SK-N-SH (cell line): ENCODE measurements at regions not wholly inside any gene's neighbourhood (a gene's known extent, or its start where the extent isn't known, plus 50 kb on each side); places are given as distances from the start of the nearest gene placed in this dataset.

ENCODE experiments used
- CTCF ChIA-PET: fragments of 300-600, 350-600 bp; formaldehyde crosslinking; extraction: SDS; loops from one replicate; lab custom pipeline; 2021; lab: Yijun Ruan, JAX
- POLR2A ChIA-PET: fragments of 350-600 bp; sonication (Branson Sonifier 250); formaldehyde crosslinking; extraction: SDS; loops from one replicate; lab custom pipeline; 2020; ENCODE audit warnings: antibody characterized with exemption, inconsistent platforms; lab: Yijun Ruan, JAX
- DNase-seq: peaks from one replicate; pipeline ENCODE4 v3.0.0; 2012
- H2AFZ ChIP-seq: fragments of 200-600 bp; sonication (generic); 2 replicates; pipeline ENCODE4 v1.8.1; 2016; ENCODE audit warnings: antibody characterized with exemption, mild to moderate bottlenecking, low read depth
- H3F3A ChIP-seq: fragments of 200-600 bp; sonication (generic); replicated peaks from 2 replicates; pipeline ENCODE3; 2016; ENCODE audit warnings: antibody characterized with exemption, mild to moderate bottlenecking; ENCODE audit not compliant: insufficient read depth
- H3K27ac ChIP-seq, 2 experiments: fragments of 200-500 bp in 1 of 2; fragments of 200-600 bp in 1 of 2; sonication (Bioruptor generic) in 1 of 2; sonication (generic), shearing (Covaris generic) in 1 of 2; 2 replicates each; pipeline versions ENCODE4 v1.5.1 to v1.6.1; 2014 to 2016; ENCODE audit warnings: low read depth in 2 of 2, inconsistent platforms in 1 of 2, low read length in 1 of 2, mild to moderate bottlenecking in 1 of 2, mixed read lengths in 1 of 2
- H3K27me3 ChIP-seq: fragments of 200-600 bp; sonication (generic), shearing (Covaris generic); 2 replicates; pipeline ENCODE4 v1.6.1; 2016; ENCODE audit warnings: mixed run types; ENCODE audit not compliant: insufficient read depth
- H3K36me3 ChIP-seq, 2 experiments: fragments of 200-500 bp in 1 of 2; fragments of 200-600 bp in 1 of 2; sonication (Bioruptor generic) in 1 of 2; sonication (generic) in 1 of 2; replicated peaks in 1 of 2; 2 replicates each; pipeline versions ENCODE3 to v1.5.1; 2014 to 2016; ENCODE audit warnings: low read length in 1 of 2, mild to moderate bottlenecking in 1 of 2; ENCODE audit not compliant: insufficient read depth in 2 of 2, control insufficient read depth in 1 of 2
- H3K4me1 ChIP-seq, 2 experiments: fragments of 200-500 bp in 1 of 2; fragments of 200-600 bp in 1 of 2; sonication (Bioruptor generic) in 1 of 2; sonication (generic), shearing (Covaris generic) in 1 of 2; 2 replicates each; pipeline versions ENCODE4 v1.5.1 to v1.6.1; 2014 to 2016; ENCODE audit warnings: low read depth in 1 of 2, low read length in 1 of 2, mixed run types in 1 of 2; ENCODE audit not compliant: insufficient read depth in 2 of 2, control insufficient read depth in 1 of 2
- H3K4me2 ChIP-seq: fragments of 200-600 bp; sonication (generic), shearing (Covaris generic); 2 replicates; pipeline ENCODE4 v1.6.1; 2017; ENCODE audit warnings: mixed run types
- H3K4me3 ChIP-seq, 2 experiments: fragments of 200-500 bp in 1 of 2; fragments of 200-600 bp in 1 of 2; sonication (Bioruptor generic) in 1 of 2; sonication (generic), shearing (Covaris generic) in 1 of 2; 2 replicates each; pipeline versions ENCODE4 v1.5.1 to v1.8.1; 2014 to 2016; ENCODE audit warnings: low read depth in 2 of 2, inconsistent platforms in 1 of 2, low read length in 1 of 2, mild to moderate bottlenecking in 1 of 2, mixed read lengths in 1 of 2, moderate library complexity in 1 of 2
- H3K79me2 ChIP-seq: fragments of 200-600 bp; sonication (generic); 2 replicates; pipeline ENCODE4 v1.8.1; 2017; ENCODE audit warnings: mild to moderate bottlenecking; ENCODE audit not compliant: insufficient read depth
- H3K9ac ChIP-seq: fragments of 200-600 bp; sonication (generic); 2 replicates; pipeline ENCODE4 v1.6.1; 2017; ENCODE audit warnings: mixed run types
- H3K9me2 ChIP-seq: fragments of 200-600 bp; sonication (generic); 2 replicates; pipeline ENCODE4 v1.6.1; 2017; ENCODE audit warnings: mixed run types
- H3K9me3 ChIP-seq: fragments of 200-600 bp; sonication (generic); 2 replicates; pipeline ENCODE4 v1.6.1; 2017; ENCODE audit warnings: mixed run types, mild to moderate bottlenecking, moderate library complexity
- H4K20me1 ChIP-seq: fragments of 200-600 bp; sonication (generic); 2 replicates; pipeline ENCODE4 v1.6.1; 2017; ENCODE audit warnings: mild to moderate bottlenecking, mixed run types; ENCODE audit not compliant: insufficient read depth
- CHD2 ChIP-seq: fragments of 150-350 bp; IDR thresholded peaks from 2 replicates; pipeline ENCODE4 v1.6.1; 2018; ENCODE audit warnings: low read length; ENCODE audit not compliant: partially characterized antibody
- ELF1 ChIP-seq: IDR thresholded peaks from 2 replicates; pipeline ENCODE4 v1.4.0; 2012
- EZH2phosphoT487 ChIP-seq: fragments of 200-600 bp; sonication (generic); IDR thresholded peaks from 2 replicates; pipeline ENCODE4 v1.6.1; 2017; ENCODE audit warnings: low read depth, mixed run types, mild to moderate bottlenecking, antibody characterized with exemption, moderate library complexity, borderline replicate concordance
- FOSL2 ChIP-seq: IDR thresholded peaks from 2 replicates; pipeline ENCODE4 v1.4.0; 2012; ENCODE audit warnings: low read depth, mild to moderate bottlenecking, moderate library complexity, borderline replicate concordance
- FOXJ3 ChIP-seq: sonication (generic); formaldehyde crosslinking; IDR thresholded peaks from 2 replicates; pipeline ENCODE4 v1.5.1; 2020; ENCODE audit warnings: mild to moderate bottlenecking, missing genetic modification reagents
- GATA2 ChIP-seq: sonication (generic); formaldehyde crosslinking; IDR thresholded peaks from 2 replicates; pipeline ENCODE4 v1.5.0; 2020; ENCODE audit warnings: mild to moderate bottlenecking, missing genetic modification reagents
- JUND ChIP-seq: IDR thresholded peaks from 2 replicates; pipeline ENCODE4 v1.4.0; 2012
- POLR2AphosphoS5 ChIP-seq: IDR thresholded peaks from 2 replicates; pipeline ENCODE4 v1.6.1; 2012; ENCODE audit warnings: low read depth, low read length
- RAD21 ChIP-seq: IDR thresholded peaks from 2 replicates; pipeline ENCODE4 v1.6.1; 2012; ENCODE audit warnings: mild to moderate bottlenecking, low read length
- RXRA ChIP-seq: IDR thresholded peaks from 2 replicates; pipeline ENCODE4 v1.4.0; 2012; ENCODE audit warnings: low read depth, mild to moderate bottlenecking, borderline replicate concordance
- SIN3A ChIP-seq: IDR thresholded peaks from 2 replicates; pipeline ENCODE4 v1.6.1; 2012; ENCODE audit warnings: low read depth, mild to moderate bottlenecking, low read length, moderate library complexity, borderline replicate concordance
- SMC3 ChIP-seq: IDR thresholded peaks from 2 replicates; pipeline ENCODE4 v1.6.1; 2012; ENCODE audit warnings: low read depth, low read length, improper control_type of control experiment
- TAF1 ChIP-seq: IDR thresholded peaks from 2 replicates; pipeline ENCODE4 v1.6.1; 2012; ENCODE audit warnings: low read depth, mild to moderate bottlenecking, low read length, moderate library complexity, borderline replicate concordance
- TCF12 ChIP-seq: IDR thresholded peaks from 2 replicates; pipeline ENCODE4 v1.4.0; 2012
- TEAD4 ChIP-seq: IDR thresholded peaks from 2 replicates; pipeline ENCODE4 v1.4.0; 2012; ENCODE audit warnings: mild to moderate bottlenecking, borderline replicate concordance; ENCODE audit not compliant: insufficient read depth
- TF ChIP-seq, protein P1 (sequence below): fragments of 200-600 bp; sonication (generic); IDR thresholded peaks from 2 replicates; pipeline ENCODE4 v1.6.1; 2017; ENCODE audit warnings: antibody characterized with exemption, mild to moderate bottlenecking, moderate library complexity
- TF ChIP-seq, protein P2 (sequence below): IDR thresholded peaks from 2 replicates; pipeline ENCODE4 v1.4.0; 2012; ENCODE audit warnings: low read depth
- TF ChIP-seq, protein P3 (sequence below): IDR thresholded peaks from 2 replicates; pipeline ENCODE4 v1.4.0; 2012; ENCODE audit warnings: low read depth, borderline replicate concordance
- TF ChIP-seq, protein P4 (sequence below): fragments of 150-350 bp; IDR thresholded peaks from 2 replicates; pipeline ENCODE4 v1.6.1; 2017; ENCODE audit warnings: antibody characterized with exemption, low read length, low read depth, borderline replicate concordance
- TF ChIP-seq, protein P5 (sequence below): IDR thresholded peaks from 2 replicates; pipeline ENCODE4 v1.6.1; 2012; ENCODE audit warnings: mild to moderate bottlenecking, low read depth, low read length, moderate library complexity

DNA sequence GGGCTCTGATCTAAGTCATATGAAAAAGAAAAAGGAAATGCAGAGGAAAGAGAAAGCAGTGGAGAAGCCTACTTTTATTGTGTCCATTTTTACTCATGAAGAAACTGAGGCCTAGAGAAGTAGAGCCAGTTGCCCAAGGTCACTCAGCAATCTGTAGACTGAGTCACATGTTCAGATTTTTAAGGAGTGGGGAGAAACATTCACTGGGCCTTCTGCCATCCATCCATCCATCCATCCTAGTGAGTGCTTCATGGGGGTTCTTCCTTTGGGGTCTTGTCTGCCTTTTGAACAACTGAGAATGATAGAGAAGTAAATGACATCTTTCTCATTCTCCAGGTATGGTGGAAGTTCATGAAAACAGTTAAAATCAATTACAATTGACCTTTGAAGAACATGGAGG is 233.6 kb upstream of the SRRM4 start:
- H3K9ac ChIP-seq: no peak overlapping the region
- no peak for DNase-seq
- H3K79me2 ChIP-seq: no peaks in the 10 kb centered on the region
- peaks cover 0 to 9% of the 10 kb centered on the region in 2 experiments; a peak in 2 of 4 replicates for H3K4me1 ChIP-seq
- H3K36me3 ChIP-seq: no peaks in the 10 kb centered on the region
- no peaks in the 10 kb centered on the region for H4K20me1 ChIP-seq
- TF ChIP-seq TEAD4: no peak
- no peak for TF ChIP-seq TAF1
- no peak for TF ChIP-seq RXRA
- TF ChIP-seq GATA2 (CRISPR knock-in tag): no peak
- TF ChIP-seq ELF1: no peak
- TF ChIP-seq, protein P1, sequence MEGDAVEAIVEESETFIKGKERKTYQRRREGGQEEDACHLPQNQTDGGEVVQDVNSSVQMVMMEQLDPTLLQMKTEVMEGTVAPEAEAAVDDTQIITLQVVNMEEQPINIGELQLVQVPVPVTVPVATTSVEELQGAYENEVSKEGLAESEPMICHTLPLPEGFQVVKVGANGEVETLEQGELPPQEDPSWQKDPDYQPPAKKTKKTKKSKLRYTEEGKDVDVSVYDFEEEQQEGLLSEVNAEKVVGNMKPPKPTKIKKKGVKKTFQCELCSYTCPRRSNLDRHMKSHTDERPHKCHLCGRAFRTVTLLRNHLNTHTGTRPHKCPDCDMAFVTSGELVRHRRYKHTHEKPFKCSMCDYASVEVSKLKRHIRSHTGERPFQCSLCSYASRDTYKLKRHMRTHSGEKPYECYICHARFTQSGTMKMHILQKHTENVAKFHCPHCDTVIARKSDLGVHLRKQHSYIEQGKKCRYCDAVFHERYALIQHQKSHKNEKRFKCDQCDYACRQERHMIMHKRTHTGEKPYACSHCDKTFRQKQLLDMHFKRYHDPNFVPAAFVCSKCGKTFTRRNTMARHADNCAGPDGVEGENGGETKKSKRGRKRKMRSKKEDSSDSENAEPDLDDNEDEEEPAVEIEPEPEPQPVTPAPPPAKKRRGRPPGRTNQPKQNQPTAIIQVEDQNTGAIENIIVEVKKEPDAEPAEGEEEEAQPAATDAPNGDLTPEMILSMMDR: no peak
- no peak for TF ChIP-seq POLR2AphosphoS5
- TF ChIP-seq JUND: no peak
- TF ChIP-seq, protein P2, sequence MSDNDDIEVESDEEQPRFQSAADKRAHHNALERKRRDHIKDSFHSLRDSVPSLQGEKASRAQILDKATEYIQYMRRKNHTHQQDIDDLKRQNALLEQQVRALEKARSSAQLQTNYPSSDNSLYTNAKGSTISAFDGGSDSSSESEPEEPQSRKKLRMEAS: no peak
- TF ChIP-seq SMC3: no peak
- TF ChIP-seq, protein P3, sequence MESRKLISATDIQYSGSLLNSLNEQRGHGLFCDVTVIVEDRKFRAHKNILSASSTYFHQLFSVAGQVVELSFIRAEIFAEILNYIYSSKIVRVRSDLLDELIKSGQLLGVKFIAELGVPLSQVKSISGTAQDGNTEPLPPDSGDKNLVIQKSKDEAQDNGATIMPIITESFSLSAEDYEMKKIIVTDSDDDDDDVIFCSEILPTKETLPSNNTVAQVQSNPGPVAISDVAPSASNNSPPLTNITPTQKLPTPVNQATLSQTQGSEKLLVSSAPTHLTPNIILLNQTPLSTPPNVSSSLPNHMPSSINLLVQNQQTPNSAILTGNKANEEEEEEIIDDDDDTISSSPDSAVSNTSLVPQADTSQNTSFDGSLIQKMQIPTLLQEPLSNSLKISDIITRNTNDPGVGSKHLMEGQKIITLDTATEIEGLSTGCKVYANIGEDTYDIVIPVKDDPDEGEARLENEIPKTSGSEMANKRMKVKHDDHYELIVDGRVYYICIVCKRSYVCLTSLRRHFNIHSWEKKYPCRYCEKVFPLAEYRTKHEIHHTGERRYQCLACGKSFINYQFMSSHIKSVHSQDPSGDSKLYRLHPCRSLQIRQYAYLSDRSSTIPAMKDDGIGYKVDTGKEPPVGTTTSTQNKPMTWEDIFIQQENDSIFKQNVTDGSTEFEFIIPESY: no peak
- TF ChIP-seq TCF12: no peak
- TF ChIP-seq EZH2phosphoT487: no peak
- no peak for TF ChIP-seq FOXJ3
- TF ChIP-seq SIN3A: no peak
- no peak for TF ChIP-seq CHD2
- TF ChIP-seq, protein P4, sequence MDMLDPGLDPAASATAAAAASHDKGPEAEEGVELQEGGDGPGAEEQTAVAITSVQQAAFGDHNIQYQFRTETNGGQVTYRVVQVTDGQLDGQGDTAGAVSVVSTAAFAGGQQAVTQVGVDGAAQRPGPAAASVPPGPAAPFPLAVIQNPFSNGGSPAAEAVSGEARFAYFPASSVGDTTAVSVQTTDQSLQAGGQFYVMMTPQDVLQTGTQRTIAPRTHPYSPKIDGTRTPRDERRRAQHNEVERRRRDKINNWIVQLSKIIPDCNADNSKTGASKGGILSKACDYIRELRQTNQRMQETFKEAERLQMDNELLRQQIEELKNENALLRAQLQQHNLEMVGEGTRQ: no peak
- TF ChIP-seq, protein P5, sequence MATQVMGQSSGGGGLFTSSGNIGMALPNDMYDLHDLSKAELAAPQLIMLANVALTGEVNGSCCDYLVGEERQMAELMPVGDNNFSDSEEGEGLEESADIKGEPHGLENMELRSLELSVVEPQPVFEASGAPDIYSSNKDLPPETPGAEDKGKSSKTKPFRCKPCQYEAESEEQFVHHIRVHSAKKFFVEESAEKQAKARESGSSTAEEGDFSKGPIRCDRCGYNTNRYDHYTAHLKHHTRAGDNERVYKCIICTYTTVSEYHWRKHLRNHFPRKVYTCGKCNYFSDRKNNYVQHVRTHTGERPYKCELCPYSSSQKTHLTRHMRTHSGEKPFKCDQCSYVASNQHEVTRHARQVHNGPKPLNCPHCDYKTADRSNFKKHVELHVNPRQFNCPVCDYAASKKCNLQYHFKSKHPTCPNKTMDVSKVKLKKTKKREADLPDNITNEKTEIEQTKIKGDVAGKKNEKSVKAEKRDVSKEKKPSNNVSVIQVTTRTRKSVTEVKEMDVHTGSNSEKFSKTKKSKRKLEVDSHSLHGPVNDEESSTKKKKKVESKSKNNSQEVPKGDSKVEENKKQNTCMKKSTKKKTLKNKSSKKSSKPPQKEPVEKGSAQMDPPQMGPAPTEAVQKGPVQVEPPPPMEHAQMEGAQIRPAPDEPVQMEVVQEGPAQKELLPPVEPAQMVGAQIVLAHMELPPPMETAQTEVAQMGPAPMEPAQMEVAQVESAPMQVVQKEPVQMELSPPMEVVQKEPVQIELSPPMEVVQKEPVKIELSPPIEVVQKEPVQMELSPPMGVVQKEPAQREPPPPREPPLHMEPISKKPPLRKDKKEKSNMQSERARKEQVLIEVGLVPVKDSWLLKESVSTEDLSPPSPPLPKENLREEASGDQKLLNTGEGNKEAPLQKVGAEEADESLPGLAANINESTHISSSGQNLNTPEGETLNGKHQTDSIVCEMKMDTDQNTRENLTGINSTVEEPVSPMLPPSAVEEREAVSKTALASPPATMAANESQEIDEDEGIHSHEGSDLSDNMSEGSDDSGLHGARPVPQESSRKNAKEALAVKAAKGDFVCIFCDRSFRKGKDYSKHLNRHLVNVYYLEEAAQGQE: no peak
- no peak for TF ChIP-seq RAD21
- TF ChIP-seq FOSL2: no peak
- H3K4me2 ChIP-seq: no peak overlapping the region
- CTCF ChIA-PET: interaction anchor here (2.3 kb wide), 1 partner anchor 11 kb away, joined by 5 read pairs; no protein-coding TSS in a partner anchor
- H3K9me3 ChIP-seq: no peaks in the 10 kb centered on the region
- H3K27me3 ChIP-seq: no peaks in the 10 kb centered on the region
- no peaks in the 10 kb centered on the region for H3K9me2 ChIP-seq
- no peaks in the 10 kb centered on the region for H3F3A ChIP-seq
- POLR2A ChIA-PET: no interaction called here
- no peak overlapping the region for H3K4me3 ChIP-seq
- no peak overlapping the region for H3K27ac ChIP-seq
- no peak overlapping the region for H2AFZ ChIP-seq
